GM10266 (cell line): ENCODE measurements at regions not wholly inside any gene's neighbourhood (a gene's known extent, or its start where the extent isn't known, plus 50 kb on each side); places are given as distances from the start of the nearest gene placed in this dataset.

Experiments
- DNase-seq: peaks from one replicate; pipeline ENCODE4 v3.0.0; 2012; ENCODE audit errors: extremely low spot score
- TF ChIP-seq, protein P1 (sequence below): IDR thresholded peaks from 2 replicates; pipeline ENCODE4 v1.5.1; 2012; ENCODE audit warnings: mild to moderate bottlenecking, low read depth; ENCODE audit not compliant: control insufficient read depth, insufficient read depth; ENCODE audit errors: missing control alignments

DNA sequence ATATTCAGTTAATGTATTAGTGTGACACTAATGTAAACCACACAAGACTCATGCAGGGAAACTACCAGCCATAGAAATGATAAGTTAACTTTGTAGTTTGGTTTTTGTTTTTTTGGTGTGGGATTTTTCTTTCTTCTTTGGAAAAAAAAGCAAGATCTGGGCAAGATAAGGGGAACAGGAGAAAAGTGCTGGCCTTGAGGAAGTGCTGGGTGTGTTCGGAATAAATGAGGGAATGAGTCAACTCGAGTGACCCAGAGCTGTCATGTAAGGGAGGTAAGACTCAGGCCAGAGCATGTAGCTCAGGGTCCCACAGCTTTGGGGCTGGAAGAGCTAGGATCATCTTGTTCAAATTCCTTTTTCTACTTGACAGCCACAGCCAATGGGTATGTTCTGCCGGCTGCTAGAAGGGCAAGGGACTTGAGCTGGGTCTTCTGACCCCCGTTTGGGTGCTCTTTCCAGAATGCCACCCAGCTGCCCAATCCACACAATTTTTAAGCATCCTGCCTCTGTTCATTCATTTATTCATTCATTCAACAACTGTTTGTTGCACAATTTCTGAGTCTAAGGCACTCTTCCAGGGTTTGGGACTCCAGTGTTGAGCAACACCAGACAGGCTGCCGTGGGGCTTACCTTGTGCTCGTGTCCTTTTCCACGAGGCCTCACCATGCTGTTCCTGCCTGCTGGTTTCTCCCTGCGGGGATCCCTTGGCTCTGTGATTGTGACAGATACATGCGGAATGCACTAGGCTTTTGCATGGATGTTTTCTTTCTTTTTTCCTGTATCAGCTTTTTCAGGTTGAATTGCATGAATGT, 54.5 kb downstream of the CLDN34 start:
- no peak for DNase-seq
- TF ChIP-seq, protein P1, sequence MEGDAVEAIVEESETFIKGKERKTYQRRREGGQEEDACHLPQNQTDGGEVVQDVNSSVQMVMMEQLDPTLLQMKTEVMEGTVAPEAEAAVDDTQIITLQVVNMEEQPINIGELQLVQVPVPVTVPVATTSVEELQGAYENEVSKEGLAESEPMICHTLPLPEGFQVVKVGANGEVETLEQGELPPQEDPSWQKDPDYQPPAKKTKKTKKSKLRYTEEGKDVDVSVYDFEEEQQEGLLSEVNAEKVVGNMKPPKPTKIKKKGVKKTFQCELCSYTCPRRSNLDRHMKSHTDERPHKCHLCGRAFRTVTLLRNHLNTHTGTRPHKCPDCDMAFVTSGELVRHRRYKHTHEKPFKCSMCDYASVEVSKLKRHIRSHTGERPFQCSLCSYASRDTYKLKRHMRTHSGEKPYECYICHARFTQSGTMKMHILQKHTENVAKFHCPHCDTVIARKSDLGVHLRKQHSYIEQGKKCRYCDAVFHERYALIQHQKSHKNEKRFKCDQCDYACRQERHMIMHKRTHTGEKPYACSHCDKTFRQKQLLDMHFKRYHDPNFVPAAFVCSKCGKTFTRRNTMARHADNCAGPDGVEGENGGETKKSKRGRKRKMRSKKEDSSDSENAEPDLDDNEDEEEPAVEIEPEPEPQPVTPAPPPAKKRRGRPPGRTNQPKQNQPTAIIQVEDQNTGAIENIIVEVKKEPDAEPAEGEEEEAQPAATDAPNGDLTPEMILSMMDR = no peak

DNA sequence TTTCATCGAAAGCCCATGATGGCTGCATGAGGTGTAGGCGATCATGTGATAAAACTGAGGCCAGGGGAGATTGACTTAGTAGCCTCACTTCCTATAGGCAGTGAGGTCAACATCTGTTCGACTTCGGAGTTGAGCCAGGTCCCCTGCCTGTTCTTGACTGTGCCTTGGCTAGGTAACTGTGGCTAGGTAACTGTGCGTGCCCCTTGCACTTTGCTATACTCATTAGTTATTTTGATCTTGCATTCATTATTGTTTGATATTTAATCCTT, 55.0 kb downstream of the CLDN34 start:
- TF ChIP-seq, protein P1 = no peak
- no peak for DNase-seq

GRCh38 chrX:10022580-10023245, 55.6 kb downstream of the CLDN34 start:
- no peak for DNase-seq
- TF ChIP-seq, protein P1 = no peak

GRCh38 chrX:10023821-10024220, 56.7 kb downstream of the CLDN34 start:
- TF ChIP-seq, protein P1 = no peak
- no peak for DNase-seq

DNA sequence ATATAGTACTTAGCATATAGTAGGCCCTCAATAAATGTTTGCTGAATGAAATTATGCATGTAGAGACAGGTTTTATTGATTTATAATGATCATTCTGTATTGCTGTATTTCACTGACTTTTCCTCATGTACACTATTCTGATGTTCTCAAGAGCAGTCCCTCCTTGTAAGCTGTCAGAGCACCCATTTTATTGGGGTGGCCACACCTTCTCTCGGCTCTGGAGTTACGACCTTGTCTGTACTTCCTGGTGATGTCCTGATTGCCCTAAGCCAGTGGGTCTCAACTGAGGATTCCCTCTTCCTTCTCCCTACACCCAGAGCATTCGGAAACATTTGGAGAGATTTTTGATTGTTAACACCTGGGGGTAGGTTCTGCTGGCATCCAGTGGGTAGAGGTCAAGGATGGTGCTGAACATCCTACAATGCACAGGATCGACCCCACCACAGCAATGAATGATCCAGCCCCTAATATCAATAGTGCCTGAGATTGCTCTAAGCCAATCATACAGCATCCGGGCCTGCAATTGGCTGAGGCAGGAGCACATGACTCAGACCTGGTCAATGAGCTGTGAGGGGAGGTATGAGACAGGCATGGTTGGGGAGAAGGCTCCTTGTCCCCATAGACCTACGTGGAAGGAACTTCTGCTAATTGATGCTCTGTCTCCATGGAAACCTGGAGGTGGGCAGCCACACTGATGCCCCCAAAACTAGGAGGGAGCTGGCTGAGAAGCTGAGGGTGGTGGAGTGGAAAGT, 58.8 kb downstream of the CLDN34 start:
- TF ChIP-seq, protein P1 = no peak
- no peak for DNase-seq

- TF ChIP-seq, protein P1 = no peak
- DNase-seq = no peak
These were observed 61.3 kb downstream of the CLDN34 start for GRCh38 chrX:10028283-10029104.
